ENCODE measurements at regions not wholly inside any gene's neighbourhood (a gene's known extent, or its start where the extent isn't known, plus 50 kb on each side); places are given as distances from the start of the nearest gene placed in this dataset.

- no peak for DNase-seq (ENCODE audit: low spot score)
Measured at GRCh38 chr3:31455524-31455923, 77.2 kb upstream of the STT3B start.

- no peak for DNase-seq (ENCODE audit: low spot score)
Measured at GRCh38 chr3:31456373-31456772, 76.4 kb upstream of the STT3B start.

GRCh38 chr3:31461426-31461825 lies 71.3 kb upstream of the STT3B start:
- DNase-seq (ENCODE audit: low spot score) = peak; percentile 32

- no peak for DNase-seq (ENCODE audit: low spot score)
Measured at GRCh38 chr3:31462050-31462569, 70.6 kb upstream of the STT3B start.

DNA sequence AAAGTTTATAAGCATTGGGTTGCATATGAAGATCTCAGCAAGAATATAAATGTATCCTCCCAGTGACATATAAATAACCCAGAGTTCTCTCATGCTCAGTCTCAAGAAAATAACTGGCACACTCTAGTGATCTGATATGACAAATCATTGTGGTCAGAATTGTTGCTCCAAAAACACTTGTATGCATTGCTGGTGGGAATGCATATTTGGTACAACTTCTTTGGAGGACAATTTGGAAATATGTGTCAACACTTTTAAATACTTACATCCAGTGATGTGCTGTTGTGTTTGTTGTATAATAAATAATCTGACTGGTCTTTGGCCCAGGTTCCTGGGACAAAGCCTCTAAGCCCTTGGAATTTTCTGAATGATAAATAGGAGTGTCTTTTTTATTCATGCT lies 66.7 kb upstream of the STT3B start:
- peak; percentile 23 for DNase-seq (ENCODE audit: low spot score)

DNA sequence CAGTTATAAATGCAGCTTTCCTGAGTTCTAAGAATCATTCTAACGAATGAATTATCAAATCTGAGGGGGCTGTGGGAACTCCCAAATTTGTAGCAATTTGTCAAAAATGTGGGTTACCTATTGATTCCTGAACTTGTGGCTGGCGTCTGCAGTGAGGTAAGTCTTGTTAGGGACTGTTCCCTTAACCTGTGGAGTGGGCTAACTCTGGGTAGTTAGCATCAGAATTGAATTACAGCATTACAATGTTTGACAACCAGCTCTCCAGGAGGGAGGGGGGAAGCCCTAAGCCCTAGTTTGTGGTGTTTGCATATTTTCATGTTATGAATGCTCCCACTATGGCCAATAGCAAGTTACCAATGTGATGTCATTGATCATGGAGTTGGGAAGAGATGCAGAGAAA lies 65.9 kb upstream of the STT3B start:
- DNase-seq (ENCODE audit: low spot score) = no peak

- no peak for DNase-seq (ENCODE audit: low spot score)
Measured at GRCh38 chr3:31468433-31468832, 64.3 kb upstream of the STT3B start.

GRCh38 chr3:31469385-31469784 lies 63.3 kb upstream of the STT3B start:
- DNase-seq (ENCODE audit: low spot score) = no peak

DNA sequence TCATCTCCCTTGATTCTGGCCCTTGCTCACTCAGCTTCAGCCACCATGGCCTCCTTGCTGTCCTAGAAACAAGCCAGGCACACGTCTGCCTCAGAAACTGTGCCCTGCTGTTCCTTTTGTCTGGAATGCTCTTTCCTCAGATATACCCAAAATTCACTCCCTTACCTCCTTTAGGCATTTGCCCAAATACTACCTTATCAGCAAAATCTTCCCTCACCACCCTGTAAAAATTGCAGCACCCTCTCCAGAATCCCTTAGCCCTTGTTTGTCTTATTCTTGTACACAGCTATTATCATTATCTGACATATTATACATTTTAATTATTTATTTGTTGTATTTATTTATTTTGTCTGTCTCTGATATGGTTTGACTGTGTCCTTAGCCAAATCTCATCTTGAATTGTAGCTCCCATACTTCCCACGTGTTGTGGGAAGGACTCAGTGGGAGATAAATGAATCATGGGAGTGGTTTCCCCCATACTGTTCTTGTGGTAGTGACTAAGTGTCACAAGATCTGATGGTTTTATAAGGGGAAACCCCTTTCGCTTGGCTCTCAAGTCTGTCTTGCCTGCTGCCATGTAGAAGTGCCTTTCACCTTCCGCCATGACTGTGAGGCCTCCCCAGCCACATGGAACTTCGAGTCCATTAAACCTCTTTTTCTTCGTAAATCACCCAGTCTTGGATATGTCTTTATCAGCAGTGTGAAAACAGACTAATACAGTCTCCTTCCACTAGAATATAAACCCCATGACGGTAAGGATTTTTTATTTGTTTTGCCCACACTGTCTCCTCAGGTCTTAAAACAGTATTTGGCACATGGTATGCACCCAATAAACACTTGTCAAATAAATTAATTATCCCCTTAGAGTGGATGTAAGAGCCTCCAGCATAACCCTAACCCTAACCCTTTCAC lies 60.0 kb upstream of the STT3B start:
- DNase-seq (ENCODE audit: low spot score) = no peak

DNA sequence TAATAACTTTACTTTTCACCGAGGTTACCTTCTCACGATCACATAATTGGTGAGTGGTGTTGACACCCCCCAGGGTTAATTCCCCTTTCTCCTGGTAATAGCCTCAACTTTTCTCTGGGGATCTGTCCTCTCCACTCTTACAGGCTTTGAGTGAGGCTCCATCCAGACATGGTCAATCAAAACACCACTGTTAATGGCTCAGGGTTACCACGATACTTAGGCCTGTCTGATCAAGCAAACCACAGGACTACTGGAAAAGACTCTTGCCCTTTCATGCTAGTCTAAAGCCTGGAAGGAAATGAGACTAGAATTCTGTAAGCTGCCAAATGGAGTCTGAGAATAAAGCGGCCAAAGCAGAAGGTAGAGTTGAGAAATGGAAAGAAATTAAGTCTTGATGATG lies 56.5 kb upstream of the STT3B start:
- no peak for DNase-seq (ENCODE audit: low spot score)

DNA sequence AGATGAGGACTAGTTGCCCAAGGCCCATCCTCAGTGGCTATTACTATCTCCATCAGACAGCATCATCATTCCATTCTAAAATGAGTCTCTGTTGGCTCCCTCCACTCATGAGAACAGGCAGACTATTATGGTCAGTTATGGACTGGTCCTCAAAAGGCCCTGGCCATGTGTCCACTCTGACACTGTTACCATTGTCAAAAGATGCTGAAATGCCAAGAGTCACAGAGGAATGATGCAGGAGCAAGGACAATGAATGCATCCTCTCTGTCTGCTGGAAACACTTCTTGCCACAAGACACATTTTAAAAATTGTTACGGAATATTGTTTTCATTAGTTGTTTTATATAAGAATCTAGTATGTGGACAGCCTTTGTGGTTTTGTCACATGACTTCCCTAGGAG lies 53.3 kb upstream of the STT3B start:
- no peak for DNase-seq (ENCODE audit: low spot score)

DNA sequence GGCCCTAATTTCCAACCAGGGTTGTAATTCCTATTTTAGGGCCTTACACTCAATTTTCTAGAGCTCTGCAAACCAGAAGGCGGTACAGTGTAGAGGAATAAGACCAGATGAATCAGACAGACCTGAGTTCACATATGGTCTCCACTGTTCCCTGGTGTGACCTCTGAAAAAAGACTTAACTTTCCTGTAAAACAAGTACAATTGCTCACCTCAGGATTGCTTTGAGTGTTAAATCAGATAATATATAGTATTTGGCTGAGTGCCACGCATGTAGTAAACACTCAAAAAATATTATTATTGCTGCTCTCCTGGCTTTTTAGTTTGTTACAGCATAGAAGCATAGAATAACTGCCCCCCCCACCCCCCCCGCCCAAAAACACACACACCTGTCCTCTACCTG lies 51.0 kb upstream of the STT3B start:
- DNase-seq (ENCODE audit: low spot score) = no peak

- DNase-seq (ENCODE audit: low spot score) = no peak
Measured at GRCh38 chr3:31482493-31483200, 50.1 kb upstream of the STT3B start.

Data from GM03348 (cell line).